Kidney (tissue), 13 donors: ENCODE measurements at regions not wholly inside any gene's neighbourhood (a gene's known extent, or its start where the extent isn't known, plus 50 kb on each side); places are given as distances from the start of the nearest gene placed in this dataset.

Source experiments
- DNase-seq, 5 donors: peaks; one replicate each; pipeline ENCODE4 v3.0.0-alpha.2; 2013 to 2020
- FAIRE-seq: peaks from 2 replicates; lab custom pipeline; 2012; peaks lifted over from hg19 to GRCh38; lab: Jason Lieb, UNC
- H3K27ac ChIP-seq, 2 donors: one replicate each; pipeline ENCODE4 v1.7.0; 2013; ENCODE audit warnings: low read depth in 2 of 2, low read length in 2 of 2, inconsistent platforms in 1 of 2
- H3K27me3 ChIP-seq: one replicate; pipeline ENCODE4 v1.7.1; 2013; ENCODE audit warnings: low read length, inconsistent platforms; ENCODE audit not compliant: control insufficient read depth, insufficient read depth
- H3K36me3 ChIP-seq, 3 donors: one replicate each; pipeline versions ENCODE4 v1.7.0 to v1.7.1; 2013; ENCODE audit warnings: low read length in 3 of 3, control low read depth in 1 of 3, inconsistent platforms in 1 of 3; ENCODE audit not compliant: insufficient read depth in 3 of 3, control insufficient read depth in 2 of 3
- H3K4me1 ChIP-seq, 3 donors: one replicate each; pipeline versions ENCODE4 v1.7.0 to v1.7.1; 2013; ENCODE audit warnings: low read length in 3 of 3, inconsistent platforms in 1 of 3, low read depth in 1 of 3; ENCODE audit not compliant: control insufficient read depth in 2 of 3, insufficient read depth in 2 of 3
- H3K4me3 ChIP-seq, 3 donors: one replicate each; pipeline versions ENCODE4 v1.7.0 to v1.8.1; 2013; ENCODE audit warnings: low read length in 3 of 3, control low read depth in 1 of 3, inconsistent platforms in 1 of 3
- H3K9ac ChIP-seq, 3 donors: one replicate each; pipeline versions ENCODE4 v1.7.0 to v1.7.1; 2013; ENCODE audit warnings: low read length in 3 of 3, control low read depth in 1 of 3, inconsistent platforms in 1 of 3
- H3K9me3 ChIP-seq, 3 donors: one replicate each; pipeline versions ENCODE4 v1.7.0 to v1.7.1; 2013; ENCODE audit warnings: low read length in 3 of 3, control low read depth in 1 of 3, inconsistent platforms in 1 of 3; ENCODE audit not compliant: control insufficient read depth in 2 of 3, insufficient read depth in 1 of 3
- CTCF ChIP-seq: IDR thresholded peaks from 3 replicates; pipeline ENCODE4 v1.5.1; 2012; ENCODE audit warnings: mild to moderate bottlenecking, moderate library complexity, borderline replicate concordance; ENCODE audit not compliant: insufficient read depth; ENCODE audit errors: extremely low read depth
- intact Hi-C: fragments of 100-400 bp; cut with DNase I; formaldehyde crosslinking; loops from one replicate; pipeline ENCODE4 v1.11.1; 2022
- donor health status: control.
- donor health status: control.
- donor health status: control.
- donor health status: control.
- donor health status: control.
- donor health status: DM: yes; HTN: yes; CAD: no.
- donor health status: Normal renal cell carcinoma (clear cell type).

DNA sequence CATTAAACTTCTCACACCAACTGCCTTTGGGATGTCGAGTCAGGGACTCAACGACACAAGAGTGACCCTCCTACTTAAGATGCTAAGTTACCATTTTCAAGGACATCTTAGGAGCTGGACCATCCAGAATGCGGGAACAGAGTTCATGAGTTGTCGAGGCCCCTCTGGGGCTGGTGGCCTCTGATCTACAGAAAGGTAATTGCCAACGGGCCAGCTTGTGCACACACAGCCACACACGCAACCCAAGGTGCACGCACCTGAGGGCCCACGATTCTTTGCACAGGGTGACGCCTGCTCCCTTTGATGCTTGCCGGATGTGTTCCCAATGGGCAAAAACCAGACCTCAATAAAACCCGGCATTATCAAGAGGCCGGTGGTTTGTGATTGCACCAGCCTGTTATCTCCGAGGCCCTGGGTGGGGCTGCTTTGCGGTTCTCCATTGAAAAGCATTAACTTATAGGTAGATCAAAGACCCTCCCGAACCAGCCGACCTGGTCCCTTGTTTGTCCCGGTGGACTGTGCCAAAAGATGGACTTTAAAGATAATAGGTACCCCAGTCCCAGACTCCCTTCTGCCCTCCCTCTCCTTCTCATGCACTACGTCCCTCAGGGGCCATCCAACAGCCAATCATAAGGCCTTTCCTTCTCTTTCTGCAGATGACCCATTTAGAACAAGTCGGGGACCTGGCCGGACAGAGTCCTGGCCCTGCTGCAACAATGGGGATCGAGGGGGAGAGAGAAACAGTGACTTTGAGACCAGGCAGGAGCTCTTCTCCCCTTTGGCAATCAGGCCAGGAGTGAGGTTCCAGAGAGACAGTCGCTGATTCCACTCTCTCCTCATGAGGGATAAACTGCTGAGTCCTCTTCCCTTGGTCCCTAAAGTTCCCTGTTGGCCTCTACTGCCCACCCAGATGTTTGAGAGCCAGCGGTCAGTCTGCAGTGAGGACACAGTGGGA lies 292.5 kb downstream of the SOX9 start:
- H3K27me3 ChIP-seq = no peaks in the 10 kb centered on the region
- no peak overlapping the region for H3K9ac ChIP-seq
- no peak overlapping the region for H3K27ac ChIP-seq
- no peak for TF ChIP-seq CTCF
- FAIRE-seq (no peak), DNase-seq (no peak)
- H3K9me3 ChIP-seq = peaks cover 0 to 14% (median 2%) of the 10 kb centered on the region in 3 donors
- intact Hi-C loops = no loop called here
- no peak overlapping the region for H3K4me3 ChIP-seq
- no peaks in the 10 kb centered on the region for H3K4me1 ChIP-seq
- H3K36me3 ChIP-seq = no peaks in the 10 kb centered on the region

- H3K4me1 ChIP-seq = no peaks in the 10 kb centered on the region
- H3K9me3 ChIP-seq = peaks cover 0 to 14% (median 2%) of the 10 kb centered on the region in 3 donors
- FAIRE-seq (no peak), DNase-seq (no peak)
- H3K27ac ChIP-seq = no peak overlapping the region
- no peaks in the 10 kb centered on the region for H3K27me3 ChIP-seq
- TF ChIP-seq CTCF = no peak
- H3K36me3 ChIP-seq = no peaks in the 10 kb centered on the region
- no peak overlapping the region for H3K9ac ChIP-seq
- intact Hi-C loops = no loop called here
- H3K4me3 ChIP-seq = no peak overlapping the region
These were observed 293.2 kb downstream of the SOX9 start for GRCh38 chr17:72414032-72414396.

DNA sequence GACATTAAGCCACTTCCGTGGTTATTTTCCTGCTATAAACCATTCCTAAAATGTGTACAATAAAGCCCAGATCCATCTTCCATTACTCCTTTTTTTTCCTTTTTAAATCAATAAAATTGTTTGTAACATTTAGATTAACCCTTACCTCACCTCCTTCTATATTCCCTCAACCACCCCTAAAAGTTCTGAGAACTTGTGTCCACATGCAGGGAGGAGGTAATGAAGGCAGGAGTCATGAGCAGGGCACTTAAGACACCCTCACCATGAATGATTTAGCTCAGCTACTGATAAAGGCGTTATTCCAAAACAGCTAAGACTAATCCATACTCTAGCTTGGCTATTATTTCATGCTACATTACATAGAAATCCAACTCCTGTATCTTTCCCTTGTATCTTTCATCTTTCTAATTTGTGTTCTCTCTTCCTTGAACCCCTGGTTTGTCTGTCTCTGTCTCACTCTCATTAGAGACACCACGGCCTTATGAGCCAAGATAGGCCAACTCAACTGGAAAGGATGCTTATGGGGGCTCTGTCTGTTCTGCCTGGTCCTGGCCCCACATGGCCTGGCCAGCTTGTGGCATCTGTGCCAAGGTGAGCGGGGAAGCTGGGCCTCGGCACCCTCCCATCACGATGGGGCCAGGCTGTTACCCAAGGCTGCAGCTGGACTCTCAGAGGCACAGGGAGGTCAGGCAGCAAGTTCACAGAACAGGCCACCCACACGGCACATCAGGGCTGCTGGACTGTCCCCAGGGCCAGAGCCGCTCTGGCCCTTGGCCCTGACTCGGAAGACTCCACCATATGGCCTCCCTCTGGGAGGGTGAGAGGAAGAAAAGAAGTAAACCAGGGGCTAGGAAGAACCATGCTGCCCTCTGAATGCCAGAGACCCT lies 294.4 kb downstream of the SOX9 start:
- intact Hi-C loops = no loop called here
- H3K9ac ChIP-seq = no peak overlapping the region
- H3K27me3 ChIP-seq = no peaks in the 10 kb centered on the region
- H3K27ac ChIP-seq = no peak overlapping the region
- FAIRE-seq (no peak), DNase-seq (no peak)
- no peaks in the 10 kb centered on the region for H3K36me3 ChIP-seq
- TF ChIP-seq CTCF = no peak
- no peak overlapping the region for H3K4me3 ChIP-seq
- H3K4me1 ChIP-seq = no peaks in the 10 kb centered on the region
- peaks cover 0 to 14% (median 2%) of the 10 kb centered on the region in 3 donors for H3K9me3 ChIP-seq
